BE2C (cell line): ENCODE measurements at regions not wholly inside any gene's neighbourhood (a gene's known extent, or its start where the extent isn't known, plus 50 kb on each side); places are given as distances from the start of the nearest gene placed in this dataset.

ENCODE experiments used
- DNase-seq: peaks from one replicate; pipeline ENCODE4 v3.0.0-alpha.2; 2020
- H3K27me3 ChIP-seq: fragments of 250-450 bp; sonication (Bioruptor Pico); 2 replicates; pipeline ENCODE4 v1.5.1; 2020; ENCODE audit warnings: mild to moderate bottlenecking
- H3K36me3 ChIP-seq: fragments of 250-450 bp; sonication (Bioruptor Pico); 2 replicates; pipeline ENCODE4 v1.5.1; 2020; ENCODE audit warnings: mild to moderate bottlenecking
- H3K4me1 ChIP-seq: fragments of 250-450 bp; sonication (Bioruptor Pico); 2 replicates; pipeline ENCODE4 v1.5.1; 2020
- H3K4me3 ChIP-seq: 2 replicates; pipeline ENCODE4 v1.5.1; 2011; ENCODE audit warnings: low read depth, low read length
- H3K9me3 ChIP-seq: fragments of 250-450 bp; sonication (Bioruptor Pico); 2 replicates; pipeline ENCODE4 v1.5.1; 2020
- TF ChIP-seq, protein P1 (sequence below): IDR thresholded peaks from 2 replicates; pipeline ENCODE4 v1.5.1; 2012; ENCODE audit warnings: mild to moderate bottlenecking, low read depth, low read length

DNA sequence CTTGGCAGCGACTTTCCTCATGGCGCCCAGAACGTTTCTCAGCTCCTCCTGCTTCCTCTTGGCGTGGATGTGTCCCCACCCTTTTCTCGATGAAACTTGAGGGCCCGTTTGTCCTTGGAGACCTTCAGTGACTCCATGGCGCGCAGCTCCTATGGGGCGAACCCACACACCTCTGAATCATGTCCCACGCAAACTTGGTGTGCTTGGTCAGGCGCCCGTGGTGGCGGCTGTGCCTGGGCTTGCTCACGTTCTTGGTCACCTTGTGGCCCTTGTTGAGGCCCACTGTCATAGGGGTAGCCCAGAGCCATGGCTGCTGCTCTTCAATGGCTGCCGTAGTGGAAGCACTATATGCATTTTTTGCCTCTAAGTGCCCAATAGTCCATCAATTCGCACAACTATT lies 117.5 kb upstream of the FOXP2 start:
- H3K36me3 ChIP-seq, result no peaks in the 10 kb centered on the region
- no peak overlapping the region for H3K4me3 ChIP-seq
- TF ChIP-seq, protein P1, sequence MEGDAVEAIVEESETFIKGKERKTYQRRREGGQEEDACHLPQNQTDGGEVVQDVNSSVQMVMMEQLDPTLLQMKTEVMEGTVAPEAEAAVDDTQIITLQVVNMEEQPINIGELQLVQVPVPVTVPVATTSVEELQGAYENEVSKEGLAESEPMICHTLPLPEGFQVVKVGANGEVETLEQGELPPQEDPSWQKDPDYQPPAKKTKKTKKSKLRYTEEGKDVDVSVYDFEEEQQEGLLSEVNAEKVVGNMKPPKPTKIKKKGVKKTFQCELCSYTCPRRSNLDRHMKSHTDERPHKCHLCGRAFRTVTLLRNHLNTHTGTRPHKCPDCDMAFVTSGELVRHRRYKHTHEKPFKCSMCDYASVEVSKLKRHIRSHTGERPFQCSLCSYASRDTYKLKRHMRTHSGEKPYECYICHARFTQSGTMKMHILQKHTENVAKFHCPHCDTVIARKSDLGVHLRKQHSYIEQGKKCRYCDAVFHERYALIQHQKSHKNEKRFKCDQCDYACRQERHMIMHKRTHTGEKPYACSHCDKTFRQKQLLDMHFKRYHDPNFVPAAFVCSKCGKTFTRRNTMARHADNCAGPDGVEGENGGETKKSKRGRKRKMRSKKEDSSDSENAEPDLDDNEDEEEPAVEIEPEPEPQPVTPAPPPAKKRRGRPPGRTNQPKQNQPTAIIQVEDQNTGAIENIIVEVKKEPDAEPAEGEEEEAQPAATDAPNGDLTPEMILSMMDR, result no peak
- no peak for DNase-seq
- H3K4me1 ChIP-seq, result no peaks in the 10 kb centered on the region
- no peaks in the 10 kb centered on the region for H3K27me3 ChIP-seq
- H3K9me3 ChIP-seq, result no peaks in the 10 kb centered on the region

GRCh38 chr7:114295522-114295921 lies 119.1 kb upstream of the FOXP2 start:
- H3K36me3 ChIP-seq, result no peaks in the 10 kb centered on the region
- TF ChIP-seq, protein P1, result no peak
- no peaks in the 10 kb centered on the region for H3K27me3 ChIP-seq
- H3K9me3 ChIP-seq, result no peaks in the 10 kb centered on the region
- no peak for DNase-seq
- H3K4me1 ChIP-seq, result no peaks in the 10 kb centered on the region
- no peak overlapping the region for H3K4me3 ChIP-seq

GRCh38 chr7:114294036-114294435 lies 120.6 kb upstream of the FOXP2 start:
- H3K9me3 ChIP-seq, result no peaks in the 10 kb centered on the region
- H3K27me3 ChIP-seq, result no peaks in the 10 kb centered on the region
- no peak overlapping the region for H3K4me3 ChIP-seq
- no peak for DNase-seq
- no peaks in the 10 kb centered on the region for H3K4me1 ChIP-seq
- TF ChIP-seq, protein P1, result no peak
- no peaks in the 10 kb centered on the region for H3K36me3 ChIP-seq

GRCh38 chr7:114293289-114294012 lies 121.2 kb upstream of the FOXP2 start:
- Histone ChIP-seq H3K36me3 (no peaks in the 10 kb centered on the region), H3K27me3 (no peaks in the 10 kb centered on the region), H3K4me1 (no peaks in the 10 kb centered on the region), H3K4me3 (no peak overlapping the region), H3K9me3 (no peaks in the 10 kb centered on the region)
- no peak for DNase-seq
- TF ChIP-seq, protein P1, result no peak

- H3K4me3 ChIP-seq, result no peak overlapping the region
Measured at GRCh38 chr7:114279901-114280300, 134.7 kb upstream of the FOXP2 start.

GRCh38 chr7:114273218-114273617 lies 141.4 kb upstream of the FOXP2 start:
- no peaks in the 10 kb centered on the region for H3K27me3 ChIP-seq
- no peak for DNase-seq

More at GRCh38 chr7:114279901-114280300, 134.7 kb upstream of the FOXP2 start:
- Histone ChIP-seq H3K9me3 (no peaks in the 10 kb centered on the region), H3K4me1 (no peaks in the 10 kb centered on the region), H3K27me3 (no peaks in the 10 kb centered on the region), H3K36me3 (no peaks in the 10 kb centered on the region)
- no peak for DNase-seq
- TF ChIP-seq, protein P1, result no peak

More at GRCh38 chr7:114273218-114273617, 141.4 kb upstream of the FOXP2 start:
- Histone ChIP-seq H3K9me3 (no peaks in the 10 kb centered on the region; the same call in 1 of the 2 replicates), H3K36me3 (no peaks in the 10 kb centered on the region), H3K4me3 (no peak overlapping the region), H3K4me1 (no peaks in the 10 kb centered on the region)
- TF ChIP-seq, protein P1, result no peak
